GM23338 (cell line): ENCODE measurements at regions not wholly inside any gene's neighbourhood (a gene's known extent, or its start where the extent isn't known, plus 50 kb on each side); places are given as distances from the start of the nearest gene placed in this dataset.

Experiments
- ATAC-seq: fragments of 200-7000 bp; cut with Tn5 transposase; 3 replicates; pipeline ENCODE4 v1.9.1; 2020
- DNase-seq: peaks from one replicate; pipeline ENCODE4 v3.0.0-alpha.2; 2015; ENCODE audit warnings: low spot score
- H2AFZ ChIP-seq: fragments of 200-600 bp; sonication (generic); 2 replicates; pipeline ENCODE4 v1.8.0; 2016; ENCODE audit warnings: antibody characterized with exemption, mild to moderate bottlenecking, moderate library complexity
- H3F3A ChIP-seq: fragments of 200-600 bp; sonication (generic); replicated peaks from 2 replicates; pipeline ENCODE4 v1.8.0; 2017; ENCODE audit warnings: antibody characterized with exemption, mixed run types, low read depth
- H3K27ac ChIP-seq: fragments of 200-600 bp; sonication (generic); 2 replicates; pipeline ENCODE4 v1.6.1; 2016; ENCODE audit warnings: low read depth
- H3K27me3 ChIP-seq: fragments of 200-600 bp; sonication (generic); 2 replicates; pipeline ENCODE4 v1.8.0; 2016; ENCODE audit warnings: mild to moderate bottlenecking, mixed run types, moderate library complexity; ENCODE audit not compliant: insufficient read depth
- H3K36me3 ChIP-seq: fragments of 200-600 bp; sonication (generic); 2 replicates; pipeline ENCODE4 v1.8.0; 2016; ENCODE audit warnings: mild to moderate bottlenecking; ENCODE audit not compliant: insufficient read depth
- H3K4me1 ChIP-seq: fragments of 200-600 bp; sonication (generic); 2 replicates; pipeline ENCODE4 v1.8.0; 2016; ENCODE audit warnings: mild to moderate bottlenecking, moderate library complexity; ENCODE audit not compliant: insufficient read depth
- H3K4me2 ChIP-seq: fragments of 200-600 bp; sonication (generic); 2 replicates; pipeline ENCODE4 v1.7.1; 2017; ENCODE audit warnings: mixed run types
- H3K4me3 ChIP-seq: fragments of 200-600 bp; sonication (generic); 2 replicates; pipeline ENCODE4 v1.6.1; 2016; ENCODE audit warnings: mixed run types
- H3K79me2 ChIP-seq: fragments of 200-600 bp; sonication (generic); replicated peaks from 2 replicates; pipeline ENCODE4 v1.8.0; 2017; ENCODE audit warnings: mild to moderate bottlenecking; ENCODE audit not compliant: insufficient read depth
- H3K9me2 ChIP-seq: fragments of 200-600 bp; sonication (generic); 2 replicates; pipeline ENCODE4 v1.8.0; 2017; ENCODE audit not compliant: insufficient read depth
- H4K20me1 ChIP-seq: fragments of 200-600 bp; sonication (generic); replicated peaks from 2 replicates; pipeline ENCODE4 v1.8.0; 2017; ENCODE audit warnings: mild to moderate bottlenecking; ENCODE audit not compliant: insufficient read depth
- H3K27ac Mint-ChIP-seq: 2 replicates; pipeline ENCODE4 v1.8.0; 2020; ENCODE audit warnings: inconsistent platforms, mild to moderate bottlenecking, moderate library complexity, mixed read lengths
- H3K27me3 Mint-ChIP-seq: 3 replicates; pipeline ENCODE4 v1.8.0; 2022; ENCODE audit warnings: low read depth, mild to moderate bottlenecking, moderate library complexity, mixed read lengths, inconsistent platforms; ENCODE audit not compliant: insufficient read depth, poor library complexity
- H3K36me3 Mint-ChIP-seq: 3 replicates; pipeline ENCODE4 v1.8.0; 2021; ENCODE audit warnings: low read depth, mild to moderate bottlenecking, inconsistent platforms, moderate library complexity, mixed read lengths
- H3K4me1 Mint-ChIP-seq: 3 replicates; pipeline ENCODE4 v1.8.0; 2020; ENCODE audit warnings: mild to moderate bottlenecking, inconsistent platforms, mixed read lengths
- H3K4me3 Mint-ChIP-seq: 3 replicates; pipeline ENCODE4 v1.8.0; 2021; ENCODE audit warnings: moderate library complexity, mild to moderate bottlenecking, inconsistent platforms, mixed read lengths
- H3K9me3 Mint-ChIP-seq: 3 replicates; pipeline ENCODE4 v1.8.0; 2020; ENCODE audit warnings: moderate library complexity, mild to moderate bottlenecking, inconsistent platforms, mixed read lengths
- CREB1 ChIP-seq: fragments of 250-450 bp; sonication (Bioruptor Pico); IDR thresholded peaks from 2 replicates; pipeline ENCODE4 v1.5.0; 2020; ENCODE audit warnings: low read depth, mild to moderate bottlenecking, moderate library complexity
- JUNB ChIP-seq: IDR thresholded peaks from one replicate; pipeline ENCODE4 v1.6.1; 2016; ENCODE audit warnings: antibody characterized with exemption; ENCODE audit not compliant: unreplicated experiment
- NANOG ChIP-seq: IDR thresholded peaks from 2 replicates; pipeline ENCODE4 v1.6.1; 2016; ENCODE audit warnings: antibody characterized with exemption, borderline replicate concordance
- POLR2AphosphoS5 ChIP-seq: IDR thresholded peaks from 2 replicates; pipeline ENCODE4 v1.6.1; 2016; ENCODE audit warnings: antibody characterized with exemption, low read depth
- ZNF114 ChIP-seq: fragments of 250-450 bp; sonication (Bioruptor Pico); IDR thresholded peaks from 2 replicates; pipeline ENCODE4 v1.5.0; 2020; ENCODE audit warnings: mild to moderate bottlenecking, moderate library complexity
- ZNF331 ChIP-seq: fragments of 250-450 bp; sonication (Bioruptor Pico); IDR thresholded peaks from 2 replicates; pipeline ENCODE4 v1.5.0; 2020; ENCODE audit warnings: low read depth, mild to moderate bottlenecking, moderate library complexity
- TF ChIP-seq, protein P1 (sequence below), 2 experiments: fragments of 200-600 bp in 1 of 2; sonication (generic) in 1 of 2; conservative IDR thresholded peaks; 2 replicates each; pipeline versions ENCODE4 v1.5.1 to v1.6.1; 2016 to 2017; ENCODE audit warnings: antibody characterized with exemption in 2 of 2, low read depth in 2 of 2, mild to moderate bottlenecking in 2 of 2, moderate library complexity in 1 of 2
- TF ChIP-seq, protein P2 (sequence below): fragments of 250-450 bp; sonication (Bioruptor Pico); IDR thresholded peaks from 2 replicates; pipeline ENCODE4 v1.5.0; 2020; ENCODE audit warnings: mild to moderate bottlenecking, moderate library complexity
- TF ChIP-seq, protein P3 (sequence below): IDR thresholded peaks from one replicate; pipeline ENCODE4 v1.6.1; 2018; ENCODE audit warnings: antibody characterized with exemption; ENCODE audit not compliant: unreplicated experiment

DNA sequence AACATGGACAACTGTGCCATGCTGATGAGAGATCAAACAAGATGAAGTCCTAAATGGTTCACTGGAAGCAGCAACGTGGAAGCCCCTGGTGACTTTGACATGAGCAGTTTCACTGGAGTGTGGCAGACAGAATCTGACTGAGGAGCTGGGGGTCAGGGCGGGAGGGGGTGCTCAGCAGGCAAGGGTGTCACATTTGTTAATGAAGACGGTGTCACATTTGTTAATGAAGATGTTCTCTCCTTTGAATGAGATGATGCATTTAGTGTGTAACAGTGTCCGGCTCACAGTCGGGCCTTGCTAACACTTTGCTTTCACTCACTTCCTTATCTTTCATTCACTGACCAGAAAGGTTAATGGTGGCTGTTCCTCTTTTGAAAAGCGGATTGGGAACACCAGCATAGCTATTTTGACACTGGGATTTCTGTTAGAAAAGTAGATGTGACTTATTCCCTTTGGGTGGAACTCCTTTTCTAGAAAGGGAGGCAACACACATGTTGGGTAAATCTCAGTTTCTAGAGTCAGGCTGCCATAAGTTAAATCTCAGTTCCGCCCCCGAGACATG is 693.7 kb downstream of the UQCRFS1 start (continued):
- TF ChIP-seq, protein P1, sequence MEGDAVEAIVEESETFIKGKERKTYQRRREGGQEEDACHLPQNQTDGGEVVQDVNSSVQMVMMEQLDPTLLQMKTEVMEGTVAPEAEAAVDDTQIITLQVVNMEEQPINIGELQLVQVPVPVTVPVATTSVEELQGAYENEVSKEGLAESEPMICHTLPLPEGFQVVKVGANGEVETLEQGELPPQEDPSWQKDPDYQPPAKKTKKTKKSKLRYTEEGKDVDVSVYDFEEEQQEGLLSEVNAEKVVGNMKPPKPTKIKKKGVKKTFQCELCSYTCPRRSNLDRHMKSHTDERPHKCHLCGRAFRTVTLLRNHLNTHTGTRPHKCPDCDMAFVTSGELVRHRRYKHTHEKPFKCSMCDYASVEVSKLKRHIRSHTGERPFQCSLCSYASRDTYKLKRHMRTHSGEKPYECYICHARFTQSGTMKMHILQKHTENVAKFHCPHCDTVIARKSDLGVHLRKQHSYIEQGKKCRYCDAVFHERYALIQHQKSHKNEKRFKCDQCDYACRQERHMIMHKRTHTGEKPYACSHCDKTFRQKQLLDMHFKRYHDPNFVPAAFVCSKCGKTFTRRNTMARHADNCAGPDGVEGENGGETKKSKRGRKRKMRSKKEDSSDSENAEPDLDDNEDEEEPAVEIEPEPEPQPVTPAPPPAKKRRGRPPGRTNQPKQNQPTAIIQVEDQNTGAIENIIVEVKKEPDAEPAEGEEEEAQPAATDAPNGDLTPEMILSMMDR (conservative IDR thresholded peaks at IDR 0.05; ENCODE audit: low read depth in 2 of 2): no peak
- TF ChIP-seq, protein P2, sequence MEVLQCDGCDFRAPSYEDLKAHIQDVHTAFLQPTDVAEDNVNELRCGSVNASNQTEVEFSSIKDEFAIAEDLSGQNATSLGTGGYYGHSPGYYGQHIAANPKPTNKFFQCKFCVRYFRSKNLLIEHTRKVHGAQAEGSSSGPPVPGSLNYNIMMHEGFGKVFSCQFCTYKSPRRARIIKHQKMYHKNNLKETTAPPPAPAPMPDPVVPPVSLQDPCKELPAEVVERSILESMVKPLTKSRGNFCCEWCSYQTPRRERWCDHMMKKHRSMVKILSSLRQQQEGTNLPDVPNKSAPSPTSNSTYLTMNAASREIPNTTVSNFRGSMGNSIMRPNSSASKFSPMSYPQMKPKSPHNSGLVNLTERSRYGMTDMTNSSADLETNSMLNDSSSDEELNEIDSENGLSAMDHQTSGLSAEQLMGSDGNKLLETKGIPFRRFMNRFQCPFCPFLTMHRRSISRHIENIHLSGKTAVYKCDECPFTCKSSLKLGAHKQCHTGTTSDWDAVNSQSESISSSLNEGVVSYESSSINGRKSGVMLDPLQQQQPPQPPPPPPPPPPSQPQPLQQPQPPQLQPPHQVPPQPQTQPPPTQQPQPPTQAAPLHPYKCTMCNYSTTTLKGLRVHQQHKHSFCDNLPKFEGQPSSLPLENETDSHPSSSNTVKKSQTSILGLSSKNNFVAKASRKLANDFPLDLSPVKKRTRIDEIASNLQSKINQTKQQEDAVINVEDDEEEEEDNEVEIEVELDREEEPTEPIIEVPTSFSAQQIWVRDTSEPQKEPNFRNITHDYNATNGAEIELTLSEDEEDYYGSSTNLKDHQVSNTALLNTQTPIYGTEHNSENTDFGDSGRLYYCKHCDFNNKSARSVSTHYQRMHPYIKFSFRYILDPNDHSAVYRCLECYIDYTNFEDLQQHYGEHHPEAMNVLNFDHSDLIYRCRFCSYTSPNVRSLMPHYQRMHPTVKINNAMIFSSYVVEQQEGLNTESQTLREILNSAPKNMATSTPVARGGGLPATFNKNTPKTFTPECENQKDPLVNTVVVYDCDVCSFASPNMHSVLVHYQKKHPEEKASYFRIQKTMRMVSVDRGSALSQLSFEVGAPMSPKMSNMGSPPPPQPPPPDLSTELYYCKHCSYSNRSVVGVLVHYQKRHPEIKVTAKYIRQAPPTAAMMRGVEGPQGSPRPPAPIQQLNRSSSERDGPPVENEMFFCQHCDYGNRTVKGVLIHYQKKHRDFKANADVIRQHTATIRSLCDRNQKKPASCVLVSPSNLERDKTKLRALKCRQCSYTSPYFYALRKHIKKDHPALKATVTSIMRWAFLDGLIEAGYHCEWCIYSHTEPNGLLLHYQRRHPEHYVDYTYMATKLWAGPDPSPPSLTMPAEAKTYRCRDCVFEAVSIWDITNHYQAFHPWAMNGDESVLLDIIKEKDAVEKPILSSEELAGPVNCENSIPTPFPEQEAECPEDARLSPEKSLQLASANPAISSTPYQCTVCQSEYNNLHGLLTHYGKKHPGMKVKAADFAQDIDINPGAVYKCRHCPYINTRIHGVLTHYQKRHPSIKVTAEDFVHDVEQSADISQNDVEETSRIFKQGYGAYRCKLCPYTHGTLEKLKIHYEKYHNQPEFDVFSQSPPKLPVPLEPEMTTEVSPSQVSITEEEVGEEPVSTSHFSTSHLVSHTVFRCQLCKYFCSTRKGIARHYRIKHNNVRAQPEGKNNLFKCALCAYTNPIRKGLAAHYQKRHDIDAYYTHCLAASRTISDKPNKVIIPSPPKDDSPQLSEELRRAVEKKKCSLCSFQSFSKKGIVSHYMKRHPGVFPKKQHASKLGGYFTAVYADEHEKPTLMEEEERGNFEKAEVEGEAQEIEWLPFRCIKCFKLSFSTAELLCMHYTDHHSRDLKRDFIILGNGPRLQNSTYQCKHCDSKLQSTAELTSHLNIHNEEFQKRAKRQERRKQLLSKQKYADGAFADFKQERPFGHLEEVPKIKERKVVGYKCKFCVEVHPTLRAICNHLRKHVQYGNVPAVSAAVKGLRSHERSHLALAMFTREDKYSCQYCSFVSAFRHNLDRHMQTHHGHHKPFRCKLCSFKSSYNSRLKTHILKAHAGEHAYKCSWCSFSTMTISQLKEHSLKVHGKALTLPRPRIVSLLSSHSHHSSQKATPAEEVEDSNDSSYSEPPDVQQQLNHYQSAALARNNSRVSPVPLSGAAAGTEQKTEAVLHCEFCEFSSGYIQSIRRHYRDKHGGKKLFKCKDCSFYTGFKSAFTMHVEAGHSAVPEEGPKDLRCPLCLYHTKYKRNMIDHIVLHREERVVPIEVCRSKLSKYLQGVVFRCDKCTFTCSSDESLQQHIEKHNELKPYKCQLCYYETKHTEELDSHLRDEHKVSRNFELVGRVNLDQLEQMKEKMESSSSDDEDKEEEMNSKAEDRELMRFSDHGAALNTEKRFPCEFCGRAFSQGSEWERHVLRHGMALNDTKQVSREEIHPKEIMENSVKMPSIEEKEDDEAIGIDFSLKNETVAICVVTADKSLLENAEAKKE (CRISPR knock-in tag): no peak
- no peak for TF ChIP-seq JUNB

DNA sequence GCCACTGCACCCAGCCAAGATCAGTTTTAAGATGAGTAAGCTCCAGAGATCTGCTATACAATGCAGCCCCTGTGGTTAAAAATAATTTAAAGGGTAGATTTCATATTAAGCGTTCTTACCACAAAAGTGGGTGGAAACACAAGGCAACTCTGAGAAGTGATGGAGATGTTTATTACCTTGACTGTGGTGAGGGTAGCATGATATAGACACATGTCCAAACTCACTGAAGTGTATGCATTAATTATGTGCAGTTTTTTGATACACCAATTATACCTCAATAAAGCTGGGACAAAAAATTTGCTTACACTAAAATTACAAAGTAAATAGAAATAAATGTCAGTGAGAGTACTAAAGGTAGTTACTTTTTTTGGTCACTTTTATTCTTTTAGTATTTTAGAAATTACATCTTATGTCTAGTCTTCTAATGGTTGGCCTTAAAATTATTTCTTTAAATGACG is 696.5 kb downstream of the UQCRFS1 start:
- DNase-seq: no peak
- Mint-ChIP-seq H3K27ac (no peak overlapping the region), H3K4me1 (peaks cover 20% of the 10 kb centered on the region), H3K36me3 (no peaks in the 10 kb centered on the region), H3K9me3 (no peaks in the 10 kb centered on the region), H3K4me3 (no peak overlapping the region), H3K27me3 (no peaks in the 10 kb centered on the region)
- Histone ChIP-seq H3K4me1 (peaks cover 14% of the 10 kb centered on the region; the same call in 1 of the 2 replicates), H3K9me2 (peaks cover 1% of the 10 kb centered on the region; the same call in 1 of the 2 replicates), H3K79me2 (no peaks in the 10 kb centered on the region), H4K20me1 (no peaks in the 10 kb centered on the region), H3K36me3 (no peaks in the 10 kb centered on the region), H3K27me3 (no peaks in the 10 kb centered on the region), H3K27ac (no peak overlapping the region), H3F3A (no peaks in the 10 kb centered on the region), H2AFZ (no peak overlapping the region), H3K4me2 (no peak overlapping the region), H3K4me3 (no peak overlapping the region)
- ATAC-seq: no peak
- no peak for TF ChIP-seq JUNB
- TF ChIP-seq, protein P1 (conservative IDR thresholded peaks at IDR 0.05; ENCODE audit: low read depth in 2 of 2): no peak
- no peak for TF ChIP-seq NANOG
- no peak for TF ChIP-seq CREB1 (CRISPR knock-in tag)
- no peak for TF ChIP-seq ZNF114 (CRISPR knock-in tag)
- TF ChIP-seq POLR2AphosphoS5: no peak
- no peak for TF ChIP-seq ZNF331 (CRISPR knock-in tag)
- TF ChIP-seq, protein P3, sequence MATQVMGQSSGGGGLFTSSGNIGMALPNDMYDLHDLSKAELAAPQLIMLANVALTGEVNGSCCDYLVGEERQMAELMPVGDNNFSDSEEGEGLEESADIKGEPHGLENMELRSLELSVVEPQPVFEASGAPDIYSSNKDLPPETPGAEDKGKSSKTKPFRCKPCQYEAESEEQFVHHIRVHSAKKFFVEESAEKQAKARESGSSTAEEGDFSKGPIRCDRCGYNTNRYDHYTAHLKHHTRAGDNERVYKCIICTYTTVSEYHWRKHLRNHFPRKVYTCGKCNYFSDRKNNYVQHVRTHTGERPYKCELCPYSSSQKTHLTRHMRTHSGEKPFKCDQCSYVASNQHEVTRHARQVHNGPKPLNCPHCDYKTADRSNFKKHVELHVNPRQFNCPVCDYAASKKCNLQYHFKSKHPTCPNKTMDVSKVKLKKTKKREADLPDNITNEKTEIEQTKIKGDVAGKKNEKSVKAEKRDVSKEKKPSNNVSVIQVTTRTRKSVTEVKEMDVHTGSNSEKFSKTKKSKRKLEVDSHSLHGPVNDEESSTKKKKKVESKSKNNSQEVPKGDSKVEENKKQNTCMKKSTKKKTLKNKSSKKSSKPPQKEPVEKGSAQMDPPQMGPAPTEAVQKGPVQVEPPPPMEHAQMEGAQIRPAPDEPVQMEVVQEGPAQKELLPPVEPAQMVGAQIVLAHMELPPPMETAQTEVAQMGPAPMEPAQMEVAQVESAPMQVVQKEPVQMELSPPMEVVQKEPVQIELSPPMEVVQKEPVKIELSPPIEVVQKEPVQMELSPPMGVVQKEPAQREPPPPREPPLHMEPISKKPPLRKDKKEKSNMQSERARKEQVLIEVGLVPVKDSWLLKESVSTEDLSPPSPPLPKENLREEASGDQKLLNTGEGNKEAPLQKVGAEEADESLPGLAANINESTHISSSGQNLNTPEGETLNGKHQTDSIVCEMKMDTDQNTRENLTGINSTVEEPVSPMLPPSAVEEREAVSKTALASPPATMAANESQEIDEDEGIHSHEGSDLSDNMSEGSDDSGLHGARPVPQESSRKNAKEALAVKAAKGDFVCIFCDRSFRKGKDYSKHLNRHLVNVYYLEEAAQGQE: no peak
